Fibroblast of pulmonary artery (primary cell): ENCODE measurements at regions not wholly inside any gene's neighbourhood (a gene's known extent, or its start where the extent isn't known, plus 50 kb on each side); places are given as distances from the start of the nearest gene placed in this dataset.

Experiments used
- DNase-seq: peaks from one replicate; pipeline ENCODE4 v3.0.0-alpha.2; 2010; ENCODE audit warnings: low read depth
- H3K4me3 ChIP-seq: replicated peaks from 2 replicates; pipeline ENCODE4 v1.5.1; 2011; ENCODE audit warnings: low read depth, mild to moderate bottlenecking, control low read depth, low read length, moderate library complexity
- CTCF ChIP-seq: IDR thresholded peaks from 2 replicates; pipeline ENCODE4 v1.5.1; 2011; ENCODE audit warnings: mild to moderate bottlenecking, control low read depth, low read length, inconsistent platforms; ENCODE audit errors: missing control alignments

DNA sequence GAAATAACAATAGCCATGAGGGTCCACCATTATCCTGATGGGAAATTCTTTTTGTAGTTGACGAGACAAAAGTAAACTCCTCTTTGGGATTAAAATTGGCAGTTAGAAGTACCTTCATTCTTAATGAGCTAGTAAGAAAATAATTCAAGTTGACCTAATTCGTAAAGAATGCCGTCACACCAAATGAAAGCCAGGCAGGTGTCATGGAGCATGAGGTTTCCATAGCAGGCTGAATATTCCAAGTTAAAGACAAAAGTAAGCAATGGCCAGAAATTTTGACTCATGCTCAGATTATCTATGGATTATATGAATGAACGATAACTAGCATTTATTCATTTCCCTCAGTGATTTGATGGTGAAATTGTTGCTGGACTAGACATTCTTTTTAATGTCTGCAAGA lies 192.2 kb upstream of the FAT1 start:
- DNase-seq = no peak
- TF ChIP-seq CTCF = no peak
- no peak overlapping the region for H3K4me3 ChIP-seq

DNA sequence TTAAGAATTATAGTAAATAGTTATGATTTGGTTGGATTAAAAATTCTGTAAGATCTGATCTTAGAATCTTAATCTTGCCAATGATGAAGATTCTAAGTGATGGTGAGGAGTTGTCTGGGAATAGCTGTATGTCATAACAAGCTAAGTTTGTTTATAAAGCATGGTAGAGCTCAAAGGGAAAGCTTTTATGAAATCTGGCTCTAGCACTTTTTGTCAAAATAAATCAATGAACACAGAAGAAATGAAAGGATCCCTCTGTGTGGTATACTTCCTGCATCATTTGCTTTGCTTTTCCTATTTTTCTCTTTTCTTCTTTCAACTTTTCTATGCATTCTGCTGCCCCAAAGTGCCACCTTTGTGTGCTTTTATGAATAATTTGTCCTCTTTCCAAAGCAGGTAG lies 193.5 kb upstream of the FAT1 start:
- TF ChIP-seq CTCF = no peak
- DNase-seq = no peak
- no peak overlapping the region for H3K4me3 ChIP-seq

- no peak for TF ChIP-seq CTCF
- DNase-seq = no peak
- H3K4me3 ChIP-seq = no peak overlapping the region
Measured at GRCh38 chr4:186918466-186918865, 194.8 kb upstream of the FAT1 start.

GRCh38 chr4:186919340-186919739 lies 195.7 kb upstream of the FAT1 start:
- H3K4me3 ChIP-seq = no peak overlapping the region
- DNase-seq = no peak
- TF ChIP-seq CTCF = no peak

DNA sequence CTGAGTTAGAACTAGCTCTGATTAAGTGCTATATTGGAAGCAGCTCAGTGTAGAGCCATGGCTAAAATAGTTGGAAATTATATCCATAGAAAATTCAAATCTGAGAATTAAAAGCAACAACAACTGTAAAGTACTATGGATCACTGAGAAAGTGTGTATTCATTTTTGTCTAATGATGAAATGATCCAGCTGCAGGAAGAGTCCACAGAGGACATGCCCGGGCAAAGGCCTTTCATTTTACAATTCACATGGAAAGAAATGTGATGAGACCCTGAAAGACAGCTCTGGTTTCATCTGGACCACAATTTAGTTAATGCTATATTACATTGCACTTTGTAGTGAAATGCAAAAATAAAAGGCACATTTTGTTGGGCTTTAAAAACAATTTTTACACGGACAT lies 196.8 kb upstream of the FAT1 start:
- no peak for TF ChIP-seq CTCF
- peak; percentile 41 for DNase-seq
- H3K4me3 ChIP-seq = no peak overlapping the region

- no peak for DNase-seq
- no peak for TF ChIP-seq CTCF
- no peak overlapping the region for H3K4me3 ChIP-seq
Measured at GRCh38 chr4:186920992-186921391, 197.3 kb upstream of the FAT1 start.

DNA sequence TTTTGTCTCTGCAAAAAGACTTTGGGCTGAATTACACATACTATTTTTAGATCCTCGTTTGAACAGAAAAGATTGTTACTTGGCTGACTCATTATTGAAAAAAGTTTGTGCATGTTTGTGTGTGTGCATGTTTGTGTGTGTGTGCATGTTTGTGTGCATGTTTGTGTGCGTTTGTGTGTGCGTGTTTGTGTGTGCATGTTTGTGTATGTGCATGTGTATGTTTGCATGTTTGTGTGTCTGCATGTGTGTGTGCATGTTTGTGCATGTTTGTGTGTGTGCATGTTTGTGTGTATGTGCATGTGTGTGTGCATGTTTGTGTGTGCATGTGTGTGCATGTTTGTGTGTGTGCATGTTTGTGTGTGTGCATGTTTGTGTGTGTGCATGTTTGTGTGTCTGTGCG lies 201.1 kb upstream of the FAT1 start:
- no peak for TF ChIP-seq CTCF
- no peak for DNase-seq
- no peak overlapping the region for H3K4me3 ChIP-seq
